ENCODE measurements at regions not wholly inside any gene's neighbourhood (a gene's known extent, or its start where the extent isn't known, plus 50 kb on each side); places are given as distances from the start of the nearest gene placed in this dataset.

DNA sequence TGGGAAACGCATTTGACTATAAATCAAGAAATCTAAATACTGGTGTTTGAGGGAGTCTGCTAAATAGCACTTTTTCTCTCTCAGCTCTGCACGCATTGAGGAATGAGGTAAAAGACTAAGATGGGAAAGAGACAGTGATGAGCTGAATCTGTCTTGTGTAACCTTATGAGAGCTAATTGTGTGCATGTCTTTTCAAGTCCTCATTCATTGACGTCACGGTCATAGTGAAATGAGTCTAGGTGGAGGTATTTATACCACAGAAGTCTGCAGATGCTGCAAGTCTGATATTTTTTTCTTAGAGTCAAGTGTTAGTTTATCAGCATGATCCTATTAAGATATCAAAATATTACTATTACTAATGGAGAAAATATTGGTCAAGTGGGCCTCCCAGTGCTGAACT lies 361.5 kb upstream of the HS3ST1 start:
- Histone ChIP-seq H3K9me3 (ENCODE audit: control insufficient read depth, insufficient read depth, low read length) (peaks cover 7% of the 10 kb centered on the region), H3K36me3 (ENCODE audit: control insufficient read depth, insufficient read depth, low read length) (no peaks in the 10 kb centered on the region), H3K4me3 (ENCODE audit: low read depth, low read length) (no peak overlapping the region), H3K4me1 (ENCODE audit: control insufficient read depth, insufficient read depth, low read length) (no peaks in the 10 kb centered on the region), H3K27me3 (ENCODE audit: control insufficient read depth, insufficient read depth, low read length) (no peaks in the 10 kb centered on the region), H3K9ac (ENCODE audit: low read depth, low read length) (no peak overlapping the region)

DNA sequence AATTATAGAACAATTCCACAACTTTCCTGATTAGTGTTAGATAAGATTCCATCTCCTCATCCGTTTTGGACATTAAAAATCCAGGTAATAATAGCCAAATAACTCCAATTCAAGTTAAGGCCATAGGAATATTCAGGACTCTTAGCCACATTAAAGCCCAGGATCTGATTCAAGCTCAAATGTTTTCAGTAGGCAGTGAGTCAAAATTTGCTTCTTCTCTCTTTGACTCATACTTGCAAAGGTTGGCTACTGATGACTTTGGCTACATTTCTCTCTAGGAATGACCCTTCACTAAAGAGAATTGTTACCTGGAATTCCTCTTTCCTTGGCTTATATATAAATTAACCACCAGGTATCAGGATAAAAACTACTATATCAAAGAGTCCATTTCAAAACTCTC lies 354.9 kb upstream of the HS3ST1 start:
- Histone ChIP-seq H3K4me3 (ENCODE audit: low read depth, low read length) (no peak overlapping the region), H3K27me3 (ENCODE audit: control insufficient read depth, insufficient read depth, low read length) (no peaks in the 10 kb centered on the region), H3K9ac (ENCODE audit: low read depth, low read length) (no peak overlapping the region), H3K9me3 (ENCODE audit: control insufficient read depth, insufficient read depth, low read length) (no peaks in the 10 kb centered on the region), H3K4me1 (ENCODE audit: control insufficient read depth, insufficient read depth, low read length) (no peaks in the 10 kb centered on the region), H3K36me3 (ENCODE audit: control insufficient read depth, insufficient read depth, low read length) (no peaks in the 10 kb centered on the region)

GRCh38 chr4:11782859-11783258 lies 354.2 kb upstream of the HS3ST1 start:
- no peaks in the 10 kb centered on the region for H3K9me3 ChIP-seq (ENCODE audit: control insufficient read depth, insufficient read depth, low read length)
- no peak overlapping the region for H3K9ac ChIP-seq (ENCODE audit: low read depth, low read length)
- H3K4me3 ChIP-seq (ENCODE audit: low read depth, low read length), result no peak overlapping the region
- no peaks in the 10 kb centered on the region for H3K4me1 ChIP-seq (ENCODE audit: control insufficient read depth, insufficient read depth, low read length)
- no peaks in the 10 kb centered on the region for H3K36me3 ChIP-seq (ENCODE audit: control insufficient read depth, insufficient read depth, low read length)
- no peaks in the 10 kb centered on the region for H3K27me3 ChIP-seq (ENCODE audit: control insufficient read depth, insufficient read depth, low read length)

DNA sequence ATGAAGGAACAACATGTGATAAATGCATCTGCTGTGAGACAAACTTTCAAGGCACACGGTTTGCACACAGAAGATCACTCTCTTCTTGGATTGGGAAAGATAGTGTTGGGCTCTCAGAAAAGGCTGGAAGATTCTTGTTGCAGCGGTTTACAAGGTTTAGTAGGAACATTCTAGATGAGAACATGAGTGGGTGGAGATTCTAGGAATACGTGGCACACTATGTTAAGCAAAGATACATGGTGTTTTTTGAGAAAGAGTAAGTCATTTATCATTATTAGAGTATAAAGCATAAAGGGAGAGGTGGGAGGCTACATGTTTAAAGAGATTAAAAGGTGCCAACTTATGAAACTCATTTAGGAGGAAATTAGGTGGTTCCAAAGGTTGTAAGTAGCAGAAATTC lies 348.8 kb upstream of the HS3ST1 start:
- no peak overlapping the region for H3K4me3 ChIP-seq (ENCODE audit: low read depth, low read length)
- H3K4me1 ChIP-seq (ENCODE audit: control insufficient read depth, insufficient read depth, low read length), result no peaks in the 10 kb centered on the region
- H3K9ac ChIP-seq (ENCODE audit: low read depth, low read length), result no peak overlapping the region
- no peaks in the 10 kb centered on the region for H3K27me3 ChIP-seq (ENCODE audit: control insufficient read depth, insufficient read depth, low read length)
- H3K36me3 ChIP-seq (ENCODE audit: control insufficient read depth, insufficient read depth, low read length), result no peaks in the 10 kb centered on the region
- no peaks in the 10 kb centered on the region for H3K9me3 ChIP-seq (ENCODE audit: control insufficient read depth, insufficient read depth, low read length)

DNA sequence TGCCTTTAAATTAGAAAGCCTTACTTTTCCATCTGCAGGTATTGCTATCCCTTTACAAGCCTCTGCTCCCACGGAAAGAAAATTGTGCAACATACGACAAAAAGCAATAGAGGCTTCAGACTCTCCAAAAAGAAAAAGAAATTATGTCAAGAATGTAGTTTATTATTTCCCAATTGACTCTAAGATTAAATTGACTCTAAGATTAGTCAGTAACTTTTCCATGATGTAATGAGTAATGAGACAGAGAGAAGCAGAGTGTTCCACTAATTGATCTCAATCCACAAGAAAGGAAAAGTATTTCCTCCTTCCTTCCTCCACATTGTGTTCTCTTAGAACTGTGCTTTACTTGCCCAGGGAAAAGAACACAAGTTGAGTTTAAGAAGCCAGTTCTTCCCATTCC lies 345.7 kb upstream of the HS3ST1 start:
- no peaks in the 10 kb centered on the region for H3K4me1 ChIP-seq (ENCODE audit: control insufficient read depth, insufficient read depth, low read length)
- no peak overlapping the region for H3K4me3 ChIP-seq (ENCODE audit: low read depth, low read length)
- H3K9ac ChIP-seq (ENCODE audit: low read depth, low read length), result no peak overlapping the region
- no peaks in the 10 kb centered on the region for H3K9me3 ChIP-seq (ENCODE audit: control insufficient read depth, insufficient read depth, low read length)
- H3K36me3 ChIP-seq (ENCODE audit: control insufficient read depth, insufficient read depth, low read length), result no peaks in the 10 kb centered on the region
- H3K27me3 ChIP-seq (ENCODE audit: control insufficient read depth, insufficient read depth, low read length), result no peaks in the 10 kb centered on the region

GRCh38 chr4:11773798-11774197 lies 345.1 kb upstream of the HS3ST1 start:
- no peak overlapping the region for H3K4me3 ChIP-seq (ENCODE audit: low read depth, low read length)
- H3K27me3 ChIP-seq (ENCODE audit: control insufficient read depth, insufficient read depth, low read length), result no peaks in the 10 kb centered on the region
- no peaks in the 10 kb centered on the region for H3K36me3 ChIP-seq (ENCODE audit: control insufficient read depth, insufficient read depth, low read length)
- no peaks in the 10 kb centered on the region for H3K9me3 ChIP-seq (ENCODE audit: control insufficient read depth, insufficient read depth, low read length)
- H3K9ac ChIP-seq (ENCODE audit: low read depth, low read length), result no peak overlapping the region
- no peaks in the 10 kb centered on the region for H3K4me1 ChIP-seq (ENCODE audit: control insufficient read depth, insufficient read depth, low read length)

GRCh38 chr4:11769434-11769833 lies 340.7 kb upstream of the HS3ST1 start:
- no peaks in the 10 kb centered on the region for H3K27me3 ChIP-seq (ENCODE audit: control insufficient read depth, insufficient read depth, low read length)
- no peak overlapping the region for H3K9ac ChIP-seq (ENCODE audit: low read depth, low read length)
- H3K36me3 ChIP-seq (ENCODE audit: control insufficient read depth, insufficient read depth, low read length), result no peaks in the 10 kb centered on the region
- H3K4me1 ChIP-seq (ENCODE audit: control insufficient read depth, insufficient read depth, low read length), result no peaks in the 10 kb centered on the region
- H3K9me3 ChIP-seq (ENCODE audit: control insufficient read depth, insufficient read depth, low read length), result no peaks in the 10 kb centered on the region
- no peak overlapping the region for H3K4me3 ChIP-seq (ENCODE audit: low read depth, low read length)

DNA sequence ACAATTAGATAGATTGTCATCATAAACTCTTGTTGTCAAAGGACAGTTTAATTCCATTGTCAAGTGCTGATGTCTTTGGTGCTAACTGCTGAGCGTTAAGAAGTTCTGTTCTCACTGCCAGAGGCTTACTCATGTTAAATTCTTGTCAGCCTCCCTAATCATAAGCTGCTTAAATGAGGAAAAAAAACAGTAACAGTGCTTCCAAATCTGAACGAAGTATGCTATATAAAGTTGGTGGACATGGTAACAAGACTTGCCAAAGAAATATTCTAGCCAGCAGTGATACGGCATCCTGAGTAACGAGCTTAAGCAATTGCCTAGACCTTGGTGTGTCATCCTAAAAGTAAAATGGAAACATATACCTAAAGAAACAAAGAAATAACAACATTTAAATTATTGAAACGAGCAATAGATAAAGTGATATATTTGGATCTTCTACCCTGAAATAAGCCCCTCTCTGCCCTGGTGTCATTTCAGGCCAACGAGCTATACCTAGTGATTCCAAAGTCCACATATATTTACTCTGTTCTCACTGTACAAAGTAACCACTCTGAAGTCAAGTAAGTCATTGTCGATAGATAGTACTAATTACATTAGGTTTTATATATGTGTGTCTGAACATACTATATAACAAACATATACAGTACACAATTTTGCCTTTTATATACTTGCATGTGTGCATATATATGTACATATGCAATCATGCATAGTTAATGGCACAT lies 339.7 kb upstream of the HS3ST1 start:
- no peaks in the 10 kb centered on the region for H3K4me1 ChIP-seq (ENCODE audit: control insufficient read depth, insufficient read depth, low read length)
- H3K27me3 ChIP-seq (ENCODE audit: control insufficient read depth, insufficient read depth, low read length), result no peaks in the 10 kb centered on the region
- no peaks in the 10 kb centered on the region for H3K36me3 ChIP-seq (ENCODE audit: control insufficient read depth, insufficient read depth, low read length)
- no peak overlapping the region for H3K4me3 ChIP-seq (ENCODE audit: low read depth, low read length)
- H3K9ac ChIP-seq (ENCODE audit: low read depth, low read length), result no peak overlapping the region
- H3K9me3 ChIP-seq (ENCODE audit: control insufficient read depth, insufficient read depth, low read length), result no peaks in the 10 kb centered on the region

GRCh38 chr4:11765849-11766453 lies 337.3 kb upstream of the HS3ST1 start:
- Histone ChIP-seq H3K4me1 (ENCODE audit: control insufficient read depth, insufficient read depth, low read length) (no peaks in the 10 kb centered on the region), H3K9me3 (ENCODE audit: control insufficient read depth, insufficient read depth, low read length) (no peaks in the 10 kb centered on the region), H3K27me3 (ENCODE audit: control insufficient read depth, insufficient read depth, low read length) (no peaks in the 10 kb centered on the region), H3K36me3 (ENCODE audit: control insufficient read depth, insufficient read depth, low read length) (no peaks in the 10 kb centered on the region), H3K4me3 (ENCODE audit: low read depth, low read length) (no peak overlapping the region), H3K9ac (ENCODE audit: low read depth, low read length) (no peak overlapping the region)

GRCh38 chr4:11748164-11748872 lies 319.6 kb upstream of the HS3ST1 start:
- H3K4me3 ChIP-seq (ENCODE audit: low read depth, low read length), result no peak overlapping the region
- no peaks in the 10 kb centered on the region for H3K27me3 ChIP-seq (ENCODE audit: control insufficient read depth, insufficient read depth, low read length)
- H3K4me1 ChIP-seq (ENCODE audit: control insufficient read depth, insufficient read depth, low read length), result no peaks in the 10 kb centered on the region
- H3K9me3 ChIP-seq (ENCODE audit: control insufficient read depth, insufficient read depth, low read length), result no peaks in the 10 kb centered on the region
- no peak overlapping the region for H3K9ac ChIP-seq (ENCODE audit: low read depth, low read length)
- no peaks in the 10 kb centered on the region for H3K36me3 ChIP-seq (ENCODE audit: control insufficient read depth, insufficient read depth, low read length)

DNA sequence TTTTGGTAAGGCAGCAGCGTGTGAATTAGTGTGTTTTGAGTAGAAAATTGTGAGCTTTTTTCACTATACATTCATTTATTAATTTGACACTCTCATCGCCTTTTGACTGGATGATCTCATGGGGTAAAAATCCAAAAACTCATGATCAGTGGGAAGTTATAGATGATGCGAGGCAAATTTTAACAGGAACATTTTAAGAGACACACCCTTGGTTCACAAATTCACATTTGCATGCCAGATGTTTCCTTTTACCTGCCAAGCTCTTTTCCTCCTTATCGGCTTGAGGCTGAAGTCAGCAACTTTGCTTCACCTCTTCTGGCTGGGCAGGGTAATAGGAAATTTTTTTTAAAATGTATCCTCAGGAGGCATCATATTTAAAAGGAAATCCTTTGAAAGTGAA lies 318.0 kb upstream of the HS3ST1 start:
- H3K9me3 ChIP-seq (ENCODE audit: control insufficient read depth, insufficient read depth, low read length), result no peaks in the 10 kb centered on the region
- H3K36me3 ChIP-seq (ENCODE audit: control insufficient read depth, insufficient read depth, low read length), result no peaks in the 10 kb centered on the region
- no peaks in the 10 kb centered on the region for H3K4me1 ChIP-seq (ENCODE audit: control insufficient read depth, insufficient read depth, low read length)
- H3K27me3 ChIP-seq (ENCODE audit: control insufficient read depth, insufficient read depth, low read length), result no peaks in the 10 kb centered on the region
- H3K4me3 ChIP-seq (ENCODE audit: low read depth, low read length), result no peak overlapping the region
- H3K9ac ChIP-seq (ENCODE audit: low read depth, low read length), result no peak overlapping the region

DNA sequence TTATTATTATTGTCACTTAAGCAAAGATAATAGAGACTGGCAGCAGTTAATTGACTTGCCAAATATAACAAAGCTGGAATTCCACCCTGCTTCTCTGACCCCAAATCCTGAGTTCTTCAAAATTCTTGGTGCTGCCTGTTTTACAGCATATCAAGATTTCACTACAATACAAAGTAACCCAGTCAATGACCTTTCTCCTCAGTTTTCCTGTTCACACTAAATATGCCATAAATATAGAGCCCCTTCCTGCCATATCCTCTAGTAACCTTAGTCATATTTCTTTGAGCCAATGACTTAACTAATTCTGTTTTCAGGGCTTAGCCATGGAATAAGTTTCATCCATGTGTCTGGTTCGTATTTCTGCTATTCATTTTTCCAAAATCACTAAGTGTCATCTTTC lies 315.3 kb upstream of the HS3ST1 start:
- H3K9ac ChIP-seq (ENCODE audit: low read depth, low read length), result no peak overlapping the region
- no peaks in the 10 kb centered on the region for H3K27me3 ChIP-seq (ENCODE audit: control insufficient read depth, insufficient read depth, low read length)
- H3K36me3 ChIP-seq (ENCODE audit: control insufficient read depth, insufficient read depth, low read length), result no peaks in the 10 kb centered on the region
- no peaks in the 10 kb centered on the region for H3K4me1 ChIP-seq (ENCODE audit: control insufficient read depth, insufficient read depth, low read length)
- no peaks in the 10 kb centered on the region for H3K9me3 ChIP-seq (ENCODE audit: control insufficient read depth, insufficient read depth, low read length)
- H3K4me3 ChIP-seq (ENCODE audit: low read depth, low read length), result no peak overlapping the region

Measured in iPS-15b (cell line).